Breast epithelium (tissue), 4 donors: ENCODE measurements at regions not wholly inside any gene's neighbourhood (a gene's known extent, or its start where the extent isn't known, plus 50 kb on each side); places are given as distances from the start of the nearest gene placed in this dataset.
A peak's percentile ranks its signal among the peaks of the same experiment; 100 is the strongest.

Experiments
- DNase-seq, 2 donors: peaks; one replicate each; pipeline ENCODE4 v3.0.0-alpha.2; 2019; ENCODE audit warnings: low spot score in 2 of 2
- H3K27ac ChIP-seq, 2 donors: fragments of 200-600 bp; sonication (generic) in 1 of 2; one replicate each; pipeline ENCODE4 v1.5.1; 2016 to 2019; ENCODE audit warnings: mild to moderate bottlenecking in 1 of 2
- H3K27me3 ChIP-seq, 2 donors: fragments of 200-600 bp; sonication (generic) in 1 of 2; one replicate each; pipeline versions ENCODE4 v1.5.1 to v1.6.0; 2017 to 2019; ENCODE audit warnings: control low read depth in 1 of 2, mild to moderate bottlenecking in 1 of 2
- H3K36me3 ChIP-seq: fragments of 200-600 bp; one replicate; pipeline ENCODE4 v1.5.1; 2019
- H3K4me1 ChIP-seq, 2 donors: fragments of 200-600 bp; sonication (generic); one replicate each; pipeline ENCODE4 v1.5.1; 2016 to 2019; ENCODE audit warnings: control low read depth in 1 of 2
- H3K4me3 ChIP-seq, 3 donors: fragments of 200-600 bp; sonication (generic); 1 replicate in 2 of 3; 2 replicates in 1 of 3; pipeline ENCODE4 v1.5.1; 2016 to 2019; ENCODE audit warnings: mild to moderate bottlenecking in 3 of 3, moderate library complexity in 2 of 3
- H3K9me3 ChIP-seq, 2 donors: fragments of 200-600 bp; sonication (generic) in 1 of 2; one replicate each; pipeline ENCODE4 v1.5.1; 2016 to 2019; ENCODE audit warnings: control low read depth in 1 of 2
- POLR2A ChIP-seq: fragments of 450-650 bp; IDR thresholded peaks from one replicate; pipeline ENCODE4 v1.6.1; 2016; ENCODE audit warnings: antibody characterized with exemption, mild to moderate bottlenecking, moderate library complexity
- POLR2AphosphoS5 ChIP-seq, 3 donors: sonication (generic); formaldehyde crosslinking; IDR thresholded peaks; one replicate each; pipeline ENCODE4 v1.6.1; 2017; ENCODE audit warnings: antibody characterized with exemption in 3 of 3
- intact Hi-C: fragments of 100-400 bp; cut with DNase I; formaldehyde crosslinking; loops from one replicate; pipeline ENCODE4 v1.15.1; 2023; ENCODE audit warnings: low total_unique reads
- TF ChIP-seq, protein P1 (sequence below), 3 donors: fragments of 450-650 bp; IDR thresholded peaks; one replicate each; pipeline ENCODE4 v1.5.1; 2016 to 2017; ENCODE audit warnings: antibody characterized with exemption in 3 of 3, mild to moderate bottlenecking in 3 of 3, moderate library complexity in 3 of 3

DNA sequence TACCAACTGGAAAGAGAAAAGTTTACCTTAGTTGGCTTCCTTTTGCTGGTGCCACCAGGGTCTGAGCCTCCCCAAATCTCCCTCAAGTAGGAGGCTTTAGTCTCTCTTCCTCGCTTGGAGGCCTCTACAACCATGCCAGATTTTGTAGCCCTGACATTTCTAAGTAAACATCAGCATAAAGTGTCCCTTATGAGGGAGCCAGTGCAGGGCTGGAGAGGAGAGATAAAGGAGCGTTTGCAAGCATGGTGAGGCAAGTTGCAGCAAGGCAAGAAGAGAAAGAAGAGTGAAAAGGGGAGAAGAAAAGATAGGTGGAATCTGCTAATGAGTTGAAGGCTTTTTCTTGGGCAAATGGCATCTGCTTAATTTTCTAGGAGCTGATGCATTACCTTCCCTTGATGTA lies 82.7 kb upstream of the FNDC3B start:
- Histone ChIP-seq H3K4me3 (no peak overlapping the region), H3K4me1 (no peaks in the 10 kb centered on the region), H3K36me3 (no peaks in the 10 kb centered on the region), H3K27me3 (no peaks in the 10 kb centered on the region), H3K27ac (no peak overlapping the region), H3K9me3 (no peaks in the 10 kb centered on the region)
- TF ChIP-seq, protein P1, sequence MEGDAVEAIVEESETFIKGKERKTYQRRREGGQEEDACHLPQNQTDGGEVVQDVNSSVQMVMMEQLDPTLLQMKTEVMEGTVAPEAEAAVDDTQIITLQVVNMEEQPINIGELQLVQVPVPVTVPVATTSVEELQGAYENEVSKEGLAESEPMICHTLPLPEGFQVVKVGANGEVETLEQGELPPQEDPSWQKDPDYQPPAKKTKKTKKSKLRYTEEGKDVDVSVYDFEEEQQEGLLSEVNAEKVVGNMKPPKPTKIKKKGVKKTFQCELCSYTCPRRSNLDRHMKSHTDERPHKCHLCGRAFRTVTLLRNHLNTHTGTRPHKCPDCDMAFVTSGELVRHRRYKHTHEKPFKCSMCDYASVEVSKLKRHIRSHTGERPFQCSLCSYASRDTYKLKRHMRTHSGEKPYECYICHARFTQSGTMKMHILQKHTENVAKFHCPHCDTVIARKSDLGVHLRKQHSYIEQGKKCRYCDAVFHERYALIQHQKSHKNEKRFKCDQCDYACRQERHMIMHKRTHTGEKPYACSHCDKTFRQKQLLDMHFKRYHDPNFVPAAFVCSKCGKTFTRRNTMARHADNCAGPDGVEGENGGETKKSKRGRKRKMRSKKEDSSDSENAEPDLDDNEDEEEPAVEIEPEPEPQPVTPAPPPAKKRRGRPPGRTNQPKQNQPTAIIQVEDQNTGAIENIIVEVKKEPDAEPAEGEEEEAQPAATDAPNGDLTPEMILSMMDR (IDR thresholded peaks at IDR 0.05), result no peak
- TF ChIP-seq POLR2AphosphoS5 (IDR thresholded peaks at IDR 0.05), result no peak
- TF ChIP-seq POLR2A, result no peak
- intact Hi-C loops, result no loop called here
- no peak for DNase-seq

GRCh38 chr3:171959532-171960089 lies 79.8 kb upstream of the FNDC3B start:
- TF ChIP-seq, protein P1 (IDR thresholded peaks at IDR 0.05), result no peak
- TF ChIP-seq POLR2A (no peak), POLR2AphosphoS5 (IDR thresholded peaks at IDR 0.05) (no peak)
- no peak overlapping the region for H3K4me3 ChIP-seq
- no peaks in the 10 kb centered on the region for H3K4me1 ChIP-seq
- DNase-seq, result no peak
- no peaks in the 10 kb centered on the region for H3K9me3 ChIP-seq
- no peaks in the 10 kb centered on the region for H3K36me3 ChIP-seq
- no peaks in the 10 kb centered on the region for H3K27me3 ChIP-seq
- peak overlapping the region in 1 of 2 donors; percentile 11 for H3K27ac ChIP-seq
- intact Hi-C loops, result no loop called here

DNA sequence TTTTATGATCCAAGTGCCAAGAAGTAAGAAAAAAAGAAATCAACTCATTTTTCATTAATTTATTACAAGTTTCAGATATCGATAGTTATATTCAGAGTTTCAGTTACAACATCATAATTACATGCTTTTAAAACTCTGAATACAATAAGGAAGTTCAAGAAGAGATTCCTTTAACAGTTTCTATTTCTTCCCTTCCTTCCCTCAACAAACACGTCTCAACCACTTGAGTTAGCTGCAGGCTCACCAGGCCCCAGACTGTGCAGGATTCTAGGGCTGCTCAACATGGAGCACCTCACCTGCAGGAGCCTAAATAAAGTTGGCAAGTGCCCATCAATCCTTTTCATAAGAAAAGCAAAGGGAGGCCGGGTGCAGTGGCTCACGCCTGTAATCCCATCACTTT lies 79.2 kb upstream of the FNDC3B start:
- DNase-seq, result no peak
- H3K27me3 ChIP-seq, result no peaks in the 10 kb centered on the region
- H3K9me3 ChIP-seq, result no peaks in the 10 kb centered on the region
- H3K27ac ChIP-seq, result no peak overlapping the region
- TF ChIP-seq, protein P1 (IDR thresholded peaks at IDR 0.05), result no peak
- no peak for TF ChIP-seq POLR2A
- TF ChIP-seq POLR2AphosphoS5 (IDR thresholded peaks at IDR 0.05), result no peak
- H3K4me1 ChIP-seq, result no peaks in the 10 kb centered on the region
- H3K4me3 ChIP-seq, result no peak overlapping the region
- H3K36me3 ChIP-seq, result no peaks in the 10 kb centered on the region
- intact Hi-C loops, result no loop called here

DNA sequence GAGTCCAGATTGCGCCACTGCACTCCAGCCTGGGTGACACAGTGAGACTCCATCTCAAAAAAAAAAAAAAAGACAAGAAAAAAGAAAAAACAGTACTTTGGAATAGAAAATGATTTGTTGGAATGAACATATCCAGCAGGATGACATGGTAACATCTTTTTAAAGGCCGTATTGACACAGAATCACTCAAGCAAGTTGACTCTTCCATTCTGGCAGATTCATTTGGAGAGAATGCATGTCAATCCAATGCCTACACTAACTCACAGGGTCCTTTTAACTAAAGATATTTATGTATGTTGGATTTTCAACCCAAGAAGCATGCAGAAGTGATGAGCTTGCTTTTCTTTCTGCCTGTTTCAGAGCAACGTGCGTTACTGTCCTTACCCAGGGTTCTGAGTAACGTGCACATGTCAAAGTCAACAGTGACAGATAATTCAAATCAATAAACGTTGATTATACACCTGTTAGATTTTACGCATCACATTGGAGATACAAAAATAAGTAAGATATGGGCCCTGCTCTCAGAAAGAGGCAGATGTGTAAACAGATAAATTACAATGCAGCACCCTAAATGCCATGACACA lies 77.1 kb upstream of the FNDC3B start:
- Histone ChIP-seq H3K4me1 (peaks cover 2 to 8% of the 10 kb centered on the region in 2 donors), H3K27me3 (no peaks in the 10 kb centered on the region), H3K36me3 (no peaks in the 10 kb centered on the region), H3K27ac (no peak overlapping the region), H3K4me3 (no peak overlapping the region), H3K9me3 (no peaks in the 10 kb centered on the region)
- no peak for DNase-seq
- TF ChIP-seq POLR2AphosphoS5 (IDR thresholded peaks at IDR 0.05) (no peak), POLR2A (no peak)
- TF ChIP-seq, protein P1 (IDR thresholded peaks at IDR 0.05), result no peak
- intact Hi-C loops, result no loop called here

DNA sequence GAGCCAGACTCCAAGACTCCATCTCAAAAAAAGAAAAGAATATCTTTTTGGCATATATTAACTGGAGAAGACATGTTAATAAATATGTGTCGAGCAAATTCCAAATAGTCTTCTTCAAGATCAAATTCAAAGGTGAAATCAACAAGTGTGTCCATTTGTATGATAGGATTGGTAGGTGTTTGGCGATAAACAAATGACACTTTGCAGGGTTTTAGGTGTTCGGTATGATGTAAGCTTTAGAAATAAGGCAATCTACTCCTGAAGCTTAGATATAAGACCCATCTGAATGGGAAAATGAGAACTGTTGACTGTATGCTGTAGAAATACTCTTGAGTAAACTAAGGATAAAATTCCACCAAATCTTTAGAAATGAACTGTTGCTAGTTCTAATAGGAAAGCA lies 75.8 kb upstream of the FNDC3B start:
- Histone ChIP-seq H3K36me3 (no peaks in the 10 kb centered on the region), H3K9me3 (no peaks in the 10 kb centered on the region), H3K4me1 (peaks cover 5 to 8% of the 10 kb centered on the region in 2 donors), H3K27ac (no peak overlapping the region), H3K27me3 (no peaks in the 10 kb centered on the region), H3K4me3 (no peak overlapping the region)
- intact Hi-C loops, result no loop called here
- TF ChIP-seq POLR2A, result no peak
- TF ChIP-seq, protein P1 (IDR thresholded peaks at IDR 0.05), result no peak
- no peak for TF ChIP-seq POLR2AphosphoS5 (IDR thresholded peaks at IDR 0.05)
- no peak for DNase-seq
